Forelimb muscle (tissue), 1 donor: ENCODE measurements at regions not wholly inside any gene's neighbourhood (a gene's known extent, or its start where the extent isn't known, plus 50 kb on each side); places are given as distances from the start of the nearest gene placed in this dataset.

Experiments
- DNase-seq: peaks from one replicate; pipeline ENCODE4 v3.0.0-alpha.2; 2013; ENCODE audit warnings: low read depth

- no peak for DNase-seq
These were observed 125.6 kb upstream of the PRPS1L1 start for GRCh38 chr7:18153183-18153748.

DNA sequence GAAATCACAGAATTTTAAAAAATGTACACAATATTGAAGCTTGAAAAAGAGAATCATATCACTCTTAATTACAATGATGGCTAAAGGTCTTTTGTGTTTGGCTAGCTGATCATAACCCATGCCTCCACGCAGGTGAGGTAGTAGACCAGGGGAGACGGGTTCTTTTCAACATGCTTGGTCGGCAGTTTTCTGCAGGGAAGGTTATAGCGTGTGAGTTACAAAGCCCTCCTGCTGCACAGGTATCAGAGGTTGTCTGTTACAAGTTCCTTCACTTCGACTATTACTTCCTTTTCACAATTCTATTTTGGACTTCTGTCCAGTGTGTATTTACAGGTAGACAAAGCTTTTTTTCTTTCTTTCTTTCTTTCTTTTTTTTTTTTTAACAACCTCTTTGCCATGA lies 127.1 kb upstream of the PRPS1L1 start:
- no peak for DNase-seq

GRCh38 chr7:18157233-18157632 lies 129.6 kb upstream of the PRPS1L1 start:
- DNase-seq: no peak

DNA sequence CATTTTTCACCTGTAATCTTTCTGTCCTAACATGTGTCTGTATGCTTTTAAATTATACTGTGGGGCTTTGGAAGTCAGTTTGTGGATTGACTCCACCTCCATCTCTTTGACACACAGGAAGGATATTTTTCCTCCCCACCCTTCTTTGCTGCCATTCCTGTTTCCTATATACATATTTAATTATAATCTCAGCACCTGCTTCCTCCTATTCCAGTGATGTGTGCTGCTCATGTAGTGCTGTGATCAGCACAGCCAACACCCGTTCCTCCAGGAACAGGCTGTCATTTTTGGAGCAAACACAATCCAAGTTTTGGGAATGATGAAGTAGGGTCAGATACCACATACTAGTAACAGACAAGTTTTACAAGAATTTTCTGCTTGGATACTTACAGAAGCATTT lies 135.0 kb upstream of the PRPS1L1 start:
- DNase-seq: no peak

GRCh38 chr7:18163091-18163490 lies 135.4 kb upstream of the PRPS1L1 start:
- no peak for DNase-seq

- DNase-seq: no peak
These were observed 137.5 kb upstream of the PRPS1L1 start for GRCh38 chr7:18165166-18165565.

- no peak for DNase-seq
These were observed 138.4 kb upstream of the PRPS1L1 start for GRCh38 chr7:18166002-18166401.

DNA sequence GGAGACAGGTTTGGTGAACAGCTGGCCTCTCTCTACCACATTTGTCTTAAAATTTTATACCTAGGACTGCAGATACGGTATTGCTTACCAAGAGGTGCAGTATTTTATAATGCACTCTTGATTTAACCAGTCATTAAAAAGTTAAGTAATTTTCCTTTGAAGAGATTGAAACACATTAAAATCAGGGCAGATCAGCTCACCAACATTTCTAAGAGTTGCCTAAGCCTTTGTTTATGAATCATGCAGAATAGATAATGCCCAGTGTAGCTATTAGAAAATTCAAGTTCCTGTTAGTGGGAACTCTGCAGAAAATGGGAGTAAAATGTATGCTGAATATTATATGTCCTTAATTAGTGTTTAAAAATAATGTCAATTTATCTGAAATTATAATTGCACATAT lies 140.2 kb upstream of the PRPS1L1 start:
- no peak for DNase-seq

DNA sequence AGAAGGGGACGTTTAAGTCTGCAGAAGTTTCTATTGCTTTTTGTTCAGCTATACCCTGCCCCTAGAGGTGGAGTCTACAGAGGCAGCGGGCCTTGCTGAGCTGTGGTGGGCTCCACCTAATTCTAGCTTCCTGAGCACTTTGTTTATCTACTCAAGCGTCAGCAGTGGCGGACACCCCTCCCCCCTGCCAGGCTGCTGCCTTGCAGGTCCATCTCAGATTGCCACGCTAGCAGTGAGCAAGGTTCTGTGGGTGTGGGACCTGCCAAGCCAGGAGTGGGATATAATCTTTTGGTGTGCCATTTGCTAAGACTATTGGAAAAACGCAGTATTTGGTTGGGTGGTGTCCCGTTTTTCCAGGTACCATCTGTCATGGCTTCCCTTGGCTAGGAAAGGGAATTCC lies 147.3 kb upstream of the PRPS1L1 start:
- DNase-seq: no peak

DNA sequence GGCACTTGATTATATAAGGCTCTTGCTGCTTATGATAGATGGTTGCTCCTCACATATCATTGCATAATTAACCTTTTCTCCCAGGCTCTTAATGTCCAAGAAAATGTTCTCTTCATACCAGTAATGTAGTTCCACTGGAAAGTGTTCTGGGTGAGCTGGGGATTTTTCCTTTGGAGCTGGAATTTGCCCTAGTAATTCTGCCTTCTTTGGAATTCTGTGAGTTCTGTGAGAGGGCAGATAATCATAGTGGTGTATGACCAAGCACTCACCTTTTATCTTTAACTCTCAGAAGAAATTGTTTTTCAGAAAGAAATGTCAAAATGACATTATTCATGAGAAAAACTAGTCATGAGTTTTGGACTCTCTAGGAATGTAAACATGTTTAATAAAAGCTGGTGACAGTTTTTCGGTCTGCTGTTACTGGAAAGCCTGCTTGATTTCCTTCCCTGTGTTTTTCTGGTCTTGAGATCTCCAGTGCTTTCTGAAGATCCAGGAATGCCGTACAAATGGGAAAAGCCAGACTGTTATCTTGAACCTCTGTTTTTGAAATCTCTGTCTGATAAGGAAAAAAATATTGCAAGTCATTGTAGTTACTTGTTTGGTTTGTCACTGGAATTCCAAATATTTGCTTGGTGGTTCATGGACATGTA lies 148.3 kb upstream of the PRPS1L1 start:
- no peak for DNase-seq

DNA sequence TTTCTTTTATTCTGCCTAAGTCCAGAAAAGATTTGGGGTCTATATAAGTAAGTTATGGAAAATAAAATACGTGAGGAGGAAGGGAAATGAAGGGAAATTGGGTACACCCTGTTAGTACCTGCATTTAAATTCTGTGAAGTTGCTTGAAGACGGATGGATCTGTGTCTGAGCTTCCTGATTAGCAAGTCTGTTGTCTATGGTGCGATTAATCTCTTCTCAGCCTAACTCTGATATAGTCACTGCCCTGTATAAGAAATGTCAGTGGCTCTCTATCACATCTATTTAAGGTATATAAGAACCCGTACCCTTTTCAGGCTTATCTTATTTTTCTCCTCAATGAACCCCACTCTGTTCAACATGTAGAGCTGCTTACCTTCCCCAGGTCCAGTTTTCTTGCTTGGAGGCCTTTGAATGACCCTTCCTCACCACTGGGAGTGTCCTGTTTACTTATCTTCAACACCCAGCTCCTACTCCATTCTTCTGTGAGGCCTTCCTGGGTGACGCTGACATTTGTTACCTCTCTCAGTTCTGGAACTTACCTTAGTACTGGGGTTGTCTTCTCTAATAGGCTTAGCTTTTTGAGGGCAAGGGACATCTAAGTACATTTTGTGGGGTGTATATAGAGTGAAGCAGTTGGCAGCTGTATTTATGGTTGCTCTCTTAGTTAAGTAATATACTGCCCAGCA lies 149.6 kb upstream of the PRPS1L1 start:
- DNase-seq: no peak

DNA sequence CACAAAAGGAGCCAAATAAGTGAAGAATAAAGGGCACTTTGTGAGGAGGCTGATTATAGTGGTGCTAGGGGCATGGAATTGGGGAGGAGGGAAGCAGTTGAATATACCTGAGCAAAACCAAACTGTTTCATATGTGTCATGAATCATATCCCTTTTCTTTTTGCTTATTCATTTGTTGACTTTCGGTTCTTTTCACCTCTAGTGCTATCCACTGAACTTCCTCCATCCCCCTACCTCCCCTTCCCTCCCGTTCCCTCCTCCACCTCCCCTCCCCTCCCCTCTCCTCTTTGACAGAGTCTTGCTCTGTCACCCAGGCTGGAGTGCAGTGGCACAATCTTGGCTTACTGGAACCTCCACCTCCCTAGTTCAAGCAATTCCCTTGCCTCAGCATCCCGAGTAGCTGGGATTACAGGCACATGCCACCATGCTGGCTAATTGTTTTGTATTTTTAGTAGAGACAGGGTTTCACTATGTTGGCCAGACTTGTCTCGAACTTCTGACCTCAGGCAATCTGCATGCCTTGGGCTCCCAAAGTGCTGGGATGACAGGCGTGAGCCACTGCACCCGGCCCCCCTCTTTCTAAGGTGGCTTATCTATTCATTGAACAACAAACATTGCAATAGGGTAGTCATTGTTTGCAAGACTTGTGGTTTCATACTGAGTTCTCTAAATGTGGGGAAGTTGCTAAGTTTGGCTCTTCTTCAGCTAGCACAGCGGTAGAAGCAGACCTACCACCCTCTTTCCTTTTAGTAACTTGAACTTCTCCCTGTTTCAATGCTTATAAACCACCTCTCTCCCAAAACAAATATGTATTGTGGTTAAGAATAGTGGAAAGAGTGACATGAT lies 150.4 kb upstream of the PRPS1L1 start:
- no peak for DNase-seq

GRCh38 chr7:18179093-18179492 lies 151.4 kb upstream of the PRPS1L1 start:
- no peak for DNase-seq

DNA sequence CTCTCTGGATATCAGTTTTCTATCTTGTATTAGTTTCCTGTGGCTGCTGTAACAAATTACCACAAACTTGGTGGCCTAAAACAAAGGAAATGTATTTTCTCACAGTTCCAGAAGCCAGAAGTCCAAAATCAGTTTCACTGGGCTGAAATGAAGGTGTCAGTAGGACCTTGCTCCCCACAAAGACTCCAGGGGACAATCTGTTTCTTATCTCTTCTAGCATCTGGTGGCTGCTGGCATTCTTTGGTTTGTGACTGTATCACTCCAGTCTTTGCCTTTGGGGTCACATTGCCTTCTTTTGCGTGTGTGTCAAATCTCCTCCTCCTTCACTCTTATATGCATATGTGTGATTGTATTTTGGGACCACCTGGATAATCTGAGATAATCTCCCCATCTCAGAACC lies 153.0 kb upstream of the PRPS1L1 start:
- DNase-seq: no peak

DNA sequence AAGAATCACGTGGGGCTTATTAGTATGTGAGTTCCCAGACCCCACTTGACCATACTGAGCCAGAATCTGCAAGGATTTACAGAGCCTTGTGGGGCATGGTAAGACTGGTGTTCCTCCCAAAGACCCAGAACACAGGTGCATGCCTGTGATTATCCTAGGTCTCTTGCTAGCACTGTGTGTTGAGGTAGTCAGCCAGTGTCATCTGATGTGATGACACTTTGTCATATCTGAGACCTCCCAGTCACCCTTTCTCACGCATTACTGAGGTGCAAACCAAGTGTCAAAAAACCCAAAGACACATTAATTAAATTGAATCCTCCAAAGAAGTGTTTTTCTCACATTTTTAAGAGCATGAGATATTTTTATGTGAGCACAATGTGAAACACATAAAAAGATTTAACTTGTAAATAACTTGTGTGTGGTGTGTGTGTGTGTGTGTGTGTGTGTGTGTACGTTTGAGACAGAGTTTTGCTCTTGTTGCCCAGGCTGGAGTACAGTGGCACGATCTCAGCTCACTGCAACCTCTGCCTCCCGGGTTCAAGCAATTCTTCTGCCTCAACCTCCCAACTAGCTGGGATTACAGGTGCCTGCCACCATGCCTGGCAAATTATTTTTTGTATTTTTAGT lies 162.0 kb upstream of the PRPS1L1 start:
- DNase-seq: no peak

DNA sequence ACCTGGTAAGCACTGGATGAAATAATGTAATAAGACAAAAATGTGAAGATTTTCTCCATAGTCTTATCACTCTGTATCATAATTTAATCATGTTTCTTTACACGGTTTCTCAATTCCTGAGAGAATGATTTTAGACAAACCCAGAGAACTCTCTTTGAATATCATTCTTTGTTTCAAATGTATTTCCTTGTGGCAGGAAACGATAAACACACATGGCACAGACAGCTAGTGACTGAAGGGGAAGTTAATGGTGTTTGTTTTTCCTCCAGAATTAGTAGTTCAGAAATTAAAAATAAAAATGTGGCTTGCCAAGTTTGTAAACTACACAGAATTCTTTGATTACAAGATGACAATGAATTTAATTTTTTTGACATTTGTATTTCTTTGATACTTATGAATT lies 163.7 kb upstream of the PRPS1L1 start:
- DNase-seq: no peak

DNA sequence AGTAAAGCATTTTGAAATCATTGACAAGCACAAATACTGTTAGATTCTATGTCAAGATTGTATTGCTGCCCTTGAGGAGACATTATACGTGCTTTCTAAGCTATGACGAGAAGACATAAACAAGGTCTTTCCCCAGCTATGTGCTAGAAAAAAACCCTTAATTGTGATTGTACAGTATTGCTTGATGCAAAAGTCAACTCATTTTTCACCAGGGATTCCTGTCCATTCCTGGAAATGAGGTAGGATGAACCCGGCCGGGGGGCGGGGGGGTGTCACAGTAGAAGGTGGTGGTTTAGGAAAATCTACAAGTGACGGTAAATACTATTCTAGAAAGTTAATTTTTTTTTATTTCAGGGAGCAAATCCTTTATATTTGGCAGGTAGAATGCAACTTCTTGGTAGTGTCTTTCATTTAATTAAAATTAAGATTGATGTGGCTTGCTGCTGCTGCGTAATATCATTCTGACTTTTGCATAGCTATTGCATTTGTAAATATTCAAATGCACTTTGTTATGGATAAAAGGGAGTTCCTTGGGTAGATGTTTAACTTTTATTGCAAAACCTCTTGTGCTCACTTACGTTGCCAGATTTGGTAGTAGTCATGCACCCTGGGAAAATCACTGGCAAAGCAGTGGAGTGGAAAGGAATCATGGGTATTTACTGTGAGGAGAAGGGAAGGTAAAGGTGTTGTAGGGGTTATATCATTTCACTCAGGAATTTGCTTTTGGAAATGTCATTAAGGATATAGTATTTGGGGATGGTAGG lies 164.4 kb upstream of the PRPS1L1 start:
- no peak for DNase-seq

DNA sequence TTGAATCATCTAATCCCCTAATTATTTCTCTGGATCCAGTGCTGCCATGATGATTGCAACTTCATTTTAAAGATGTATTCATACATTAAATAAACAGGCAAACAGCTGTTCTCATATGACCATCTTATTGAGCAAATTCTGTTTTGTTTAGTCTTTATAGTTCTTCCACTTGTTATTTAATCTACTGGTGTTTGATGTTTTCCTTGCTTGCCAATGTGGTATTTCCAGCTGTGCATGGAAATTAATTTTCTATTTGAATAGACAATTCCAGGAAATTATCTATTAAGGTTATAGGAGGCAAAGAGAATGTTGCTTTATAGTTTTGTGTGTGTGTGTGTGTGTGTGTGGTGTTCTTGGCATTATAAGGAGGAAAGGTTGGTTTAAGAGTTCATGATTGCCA lies 167.0 kb upstream of the PRPS1L1 start:
- DNase-seq: no peak

DNA sequence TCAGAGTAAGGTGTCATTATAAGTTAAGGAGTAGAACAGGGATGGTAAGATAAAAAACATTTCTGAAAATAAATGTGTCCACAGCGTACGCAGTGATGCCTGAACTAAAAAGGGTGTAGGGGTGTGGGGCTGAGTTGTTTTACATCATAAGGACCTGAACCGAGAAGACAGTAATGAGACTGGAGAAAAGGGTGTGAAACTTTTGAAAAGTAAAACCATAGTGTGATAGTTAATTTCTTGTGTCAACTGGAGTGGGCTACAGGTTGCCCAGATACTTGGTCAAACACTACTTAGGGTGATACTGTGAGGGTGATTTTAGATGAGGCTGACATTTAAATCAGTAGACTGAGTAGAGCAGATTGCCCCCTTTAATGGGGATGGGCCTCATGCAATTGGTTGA lies 169.0 kb upstream of the PRPS1L1 start:
- DNase-seq: no peak

- DNase-seq: no peak
These were observed 171.2 kb upstream of the PRPS1L1 start for GRCh38 chr7:18198868-18199267.

DNA sequence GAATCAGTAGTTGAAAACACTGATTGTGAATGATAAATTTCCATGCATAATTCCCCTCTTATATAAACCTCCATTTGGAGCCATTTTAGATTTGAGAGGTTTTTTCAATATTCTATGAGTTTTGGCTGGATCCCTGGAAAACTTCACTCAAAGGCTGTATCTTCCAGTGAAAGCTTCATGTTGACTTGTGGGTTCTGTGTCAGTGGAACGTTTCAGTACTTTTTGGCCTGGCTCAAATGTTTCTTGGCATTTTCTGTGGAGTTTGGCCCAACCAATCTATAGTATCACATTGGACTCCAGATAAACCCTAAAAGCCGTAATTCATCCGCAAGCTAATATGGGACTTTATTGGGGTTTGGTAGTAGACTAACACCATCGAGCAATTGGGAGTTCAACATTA lies 172.6 kb upstream of the PRPS1L1 start:
- no peak for DNase-seq
